Astrocyte of the spinal cord (primary cell): ENCODE measurements at regions not wholly inside any gene's neighbourhood (a gene's known extent, or its start where the extent isn't known, plus 50 kb on each side); places are given as distances from the start of the nearest gene placed in this dataset.

Experiments used
- DNase-seq: peaks from one replicate; pipeline ENCODE4 v3.0.0; 2011; ENCODE audit warnings: low read depth, low spot score
- H3K4me3 ChIP-seq: 2 replicates; pipeline ENCODE4 v1.5.1; 2011; ENCODE audit warnings: low read depth, mild to moderate bottlenecking, low read length, moderate library complexity
- in situ Hi-C: cut with HindIII; loops from 2 replicates; pipeline ENCODE4 v1.10.0; 2017; ENCODE audit warnings: low sequenced_read_pairs
- TF ChIP-seq, protein P1 (sequence below): IDR thresholded peaks from 2 replicates; pipeline ENCODE4 v1.5.1; 2012; ENCODE audit warnings: low read depth, mild to moderate bottlenecking, low read length, inconsistent platforms

DNA sequence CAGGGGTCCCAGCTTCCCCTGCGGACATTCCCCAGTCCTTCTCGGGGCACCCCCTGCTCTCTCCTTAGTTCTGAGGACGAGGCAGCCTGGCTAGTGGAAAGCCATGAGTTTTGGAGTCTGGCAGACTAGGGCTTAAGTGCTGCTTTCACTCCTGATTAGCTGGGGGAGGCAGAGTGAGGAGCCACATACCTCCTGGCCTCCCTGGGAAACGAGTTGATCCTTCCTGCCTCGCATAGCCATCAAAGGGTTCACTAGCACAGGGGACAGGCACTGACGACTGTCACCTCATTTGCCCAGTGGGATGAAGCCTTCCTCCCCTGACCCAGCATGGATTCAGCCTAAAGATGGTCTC, 402.5 kb downstream of the RPS24 start:
- H3K4me3 ChIP-seq = no peak overlapping the region
- DNase-seq = no peak
- TF ChIP-seq, protein P1, sequence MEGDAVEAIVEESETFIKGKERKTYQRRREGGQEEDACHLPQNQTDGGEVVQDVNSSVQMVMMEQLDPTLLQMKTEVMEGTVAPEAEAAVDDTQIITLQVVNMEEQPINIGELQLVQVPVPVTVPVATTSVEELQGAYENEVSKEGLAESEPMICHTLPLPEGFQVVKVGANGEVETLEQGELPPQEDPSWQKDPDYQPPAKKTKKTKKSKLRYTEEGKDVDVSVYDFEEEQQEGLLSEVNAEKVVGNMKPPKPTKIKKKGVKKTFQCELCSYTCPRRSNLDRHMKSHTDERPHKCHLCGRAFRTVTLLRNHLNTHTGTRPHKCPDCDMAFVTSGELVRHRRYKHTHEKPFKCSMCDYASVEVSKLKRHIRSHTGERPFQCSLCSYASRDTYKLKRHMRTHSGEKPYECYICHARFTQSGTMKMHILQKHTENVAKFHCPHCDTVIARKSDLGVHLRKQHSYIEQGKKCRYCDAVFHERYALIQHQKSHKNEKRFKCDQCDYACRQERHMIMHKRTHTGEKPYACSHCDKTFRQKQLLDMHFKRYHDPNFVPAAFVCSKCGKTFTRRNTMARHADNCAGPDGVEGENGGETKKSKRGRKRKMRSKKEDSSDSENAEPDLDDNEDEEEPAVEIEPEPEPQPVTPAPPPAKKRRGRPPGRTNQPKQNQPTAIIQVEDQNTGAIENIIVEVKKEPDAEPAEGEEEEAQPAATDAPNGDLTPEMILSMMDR = no peak
- in situ Hi-C loops = no loop called here

DNA sequence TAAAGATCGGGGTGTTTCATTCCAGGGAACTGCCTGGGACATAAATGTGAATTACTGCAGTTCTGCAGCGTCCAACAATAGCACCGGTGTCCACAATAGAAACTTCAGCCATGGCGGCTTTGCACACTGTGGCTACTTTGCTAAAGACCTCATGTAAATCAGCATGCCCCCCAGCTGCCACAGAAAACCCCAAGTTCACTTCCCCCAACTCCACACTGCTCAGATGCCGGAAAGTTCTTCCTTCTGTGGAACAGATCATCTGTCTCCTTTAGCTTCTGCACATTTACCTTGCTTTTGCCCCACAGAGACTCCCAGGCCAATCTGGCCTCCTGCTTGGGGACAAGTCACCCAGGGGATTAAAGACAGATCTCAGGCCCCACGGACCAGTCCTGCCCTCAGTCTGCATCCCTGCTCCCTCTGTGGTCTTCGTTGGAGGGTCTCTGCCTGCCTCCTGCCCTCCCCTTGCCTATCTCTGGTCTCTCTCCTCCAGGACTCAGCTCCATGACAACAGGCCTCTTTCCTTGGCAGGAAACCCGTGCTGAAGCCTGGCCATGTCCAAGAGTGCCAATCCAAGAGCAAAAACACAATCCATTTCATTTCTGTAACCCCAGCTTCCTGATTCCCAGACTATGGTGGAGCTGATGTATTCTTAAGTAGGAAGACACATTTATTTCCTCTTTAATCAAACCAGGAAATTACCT, 403.2 kb downstream of the RPS24 start:
- in situ Hi-C loops = no loop called here
- no peak overlapping the region for H3K4me3 ChIP-seq
- no peak for DNase-seq
- TF ChIP-seq, protein P1 = no peak

GRCh38 chr10:78437407-78437768, 403.7 kb downstream of the RPS24 start:
- H3K4me3 ChIP-seq = no peak overlapping the region
- DNase-seq = no peak
- in situ Hi-C loops = no loop called here
- TF ChIP-seq, protein P1 = no peak

GRCh38 chr10:78437998-78438906, 404.6 kb downstream of the RPS24 start:
- H3K4me3 ChIP-seq = no peak overlapping the region
- TF ChIP-seq, protein P1 = peak; percentile 6
- in situ Hi-C loops = no loop called here
- DNase-seq = no peak

DNA sequence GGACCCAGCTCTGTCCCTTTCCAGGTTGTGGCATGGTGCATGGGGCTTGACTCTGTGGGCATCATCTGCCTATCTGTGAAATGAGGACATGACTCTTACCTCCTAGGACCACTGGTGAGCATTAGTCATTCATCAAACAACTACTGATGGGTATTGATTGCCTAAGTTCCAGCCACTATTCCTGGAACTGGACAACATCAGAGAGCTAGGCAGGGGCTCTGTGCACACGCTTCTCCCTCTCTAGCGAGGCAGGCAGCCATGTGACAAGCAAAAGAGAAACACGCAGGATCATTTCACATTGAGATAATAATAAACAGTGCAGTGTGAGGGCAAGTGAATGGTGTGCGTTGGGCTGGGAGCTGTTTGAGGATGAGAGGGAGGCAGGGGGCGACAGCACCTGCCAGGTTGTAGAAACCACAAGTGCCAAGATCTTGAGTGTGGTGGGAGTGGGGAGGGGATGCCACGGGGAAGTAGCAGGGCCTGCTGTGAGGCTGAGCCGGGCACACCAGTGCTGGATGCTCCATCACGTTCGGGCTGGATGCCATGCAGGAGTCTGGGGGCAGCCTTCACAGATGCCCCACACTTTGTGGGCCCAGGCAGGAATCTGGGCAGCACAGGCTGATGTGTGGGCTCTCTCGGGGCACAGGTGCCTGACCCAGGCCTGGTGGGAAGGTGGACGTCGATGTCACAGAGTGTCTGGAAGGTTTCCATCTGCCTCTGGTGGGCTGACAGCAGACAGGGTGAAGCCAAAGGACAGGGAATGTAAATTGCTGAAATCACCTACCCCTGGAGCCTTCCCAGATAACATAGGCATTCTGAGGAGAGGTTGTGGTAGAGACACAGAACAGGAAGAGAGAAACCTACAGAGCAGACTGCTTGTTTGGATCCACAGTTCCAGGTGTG, 405.5 kb downstream of the RPS24 start:
- H3K4me3 ChIP-seq = no peak overlapping the region
- TF ChIP-seq, protein P1 = no peak
- no peak for DNase-seq
- in situ Hi-C loops = no loop called here

DNA sequence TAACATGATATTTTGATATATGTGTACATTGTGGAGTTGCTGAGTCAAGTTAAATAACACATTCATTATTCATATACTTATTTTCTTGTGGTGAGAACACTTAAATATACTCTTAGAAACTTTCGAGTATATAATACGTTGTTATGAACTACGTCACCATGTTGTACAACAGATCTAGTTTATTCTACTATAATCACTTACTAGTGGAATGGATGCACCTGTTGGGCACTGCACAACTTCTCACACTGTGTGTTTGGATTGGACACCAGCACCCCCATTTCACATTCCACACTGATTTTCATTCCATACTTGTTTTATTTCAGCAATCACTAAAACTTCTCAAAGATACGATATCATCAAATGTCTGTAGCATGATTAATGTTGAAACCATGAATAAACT, 407.3 kb downstream of the RPS24 start:
- in situ Hi-C loops = no loop called here
- no peak for DNase-seq
- TF ChIP-seq, protein P1 = no peak
- no peak overlapping the region for H3K4me3 ChIP-seq
